Liver (tissue), 3 donors: ENCODE measurements at regions not wholly inside any gene's neighbourhood (a gene's known extent, or its start where the extent isn't known, plus 50 kb on each side); places are given as distances from the start of the nearest gene placed in this dataset.

ENCODE experiments used
- EGR1 ChIP-seq, 2 donors: IDR thresholded peaks; 2 replicates each; pipeline ENCODE4 v1.6.1; 2016 to 2018; ENCODE audit warnings: antibody characterized with exemption in 2 of 2, low read depth in 2 of 2
- GABPA ChIP-seq, 2 donors: IDR thresholded peaks in 1 of 2; conservative IDR thresholded peaks in 1 of 2; 2 replicates each; pipeline ENCODE4 v1.6.1; 2016; ENCODE audit warnings: antibody characterized with exemption in 2 of 2, mild to moderate bottlenecking in 1 of 2, moderate library complexity in 1 of 2
- HNF4A ChIP-seq, 2 donors: conservative IDR thresholded peaks; 2 replicates each; pipeline ENCODE4 v1.6.1; 2016; ENCODE audit warnings: antibody characterized with exemption in 2 of 2, mild to moderate bottlenecking in 2 of 2
- HNF4G ChIP-seq: IDR thresholded peaks from 2 replicates; pipeline ENCODE4 v1.6.1; 2016; ENCODE audit warnings: antibody characterized with exemption
- JUND ChIP-seq, 2 donors: IDR thresholded peaks; 2 replicates each; pipeline ENCODE4 v1.6.1; 2016; ENCODE audit warnings: antibody characterized with exemption in 2 of 2
- RAD21 ChIP-seq, 2 donors: IDR thresholded peaks; 2 replicates each; pipeline ENCODE4 v1.6.1; 2016; ENCODE audit warnings: antibody characterized with exemption in 2 of 2, mild to moderate bottlenecking in 2 of 2
- SP1 ChIP-seq: IDR thresholded peaks from 2 replicates; pipeline ENCODE4 v1.6.1; 2018; ENCODE audit warnings: antibody characterized with exemption, mild to moderate bottlenecking
- TAF1 ChIP-seq: conservative IDR thresholded peaks from 2 replicates; pipeline ENCODE4 v1.6.1; 2016; ENCODE audit warnings: antibody characterized with exemption, mild to moderate bottlenecking
- YY1 ChIP-seq: IDR thresholded peaks from 2 replicates; pipeline ENCODE4 v1.6.1; 2016; ENCODE audit warnings: antibody characterized with exemption, mild to moderate bottlenecking
- TF ChIP-seq, protein P1 (sequence below): fragments of 150-350 bp; IDR thresholded peaks from 2 replicates; pipeline ENCODE4 v1.5.1; 2017; ENCODE audit warnings: improper control_type of control experiment, low read depth, low read length; ENCODE audit not compliant: missing input control
- TF ChIP-seq, protein P2 (sequence below): IDR thresholded peaks from 2 replicates; pipeline ENCODE4 v1.6.1; 2016; ENCODE audit warnings: antibody characterized with exemption
- TF ChIP-seq, protein P3 (sequence below): IDR thresholded peaks from 2 replicates; pipeline ENCODE4 v1.6.1; 2016; ENCODE audit warnings: antibody characterized with exemption
- TF ChIP-seq, protein P4 (sequence below): IDR thresholded peaks from 2 replicates; pipeline ENCODE4 v1.6.1; 2016; ENCODE audit warnings: antibody characterized with exemption, mild to moderate bottlenecking
- TF ChIP-seq, protein P5 (sequence below): IDR thresholded peaks from 2 replicates; pipeline ENCODE4 v1.6.1; 2016; ENCODE audit warnings: antibody characterized with exemption
- donor health status: healthy.
- donor health status: healthy.

DNA sequence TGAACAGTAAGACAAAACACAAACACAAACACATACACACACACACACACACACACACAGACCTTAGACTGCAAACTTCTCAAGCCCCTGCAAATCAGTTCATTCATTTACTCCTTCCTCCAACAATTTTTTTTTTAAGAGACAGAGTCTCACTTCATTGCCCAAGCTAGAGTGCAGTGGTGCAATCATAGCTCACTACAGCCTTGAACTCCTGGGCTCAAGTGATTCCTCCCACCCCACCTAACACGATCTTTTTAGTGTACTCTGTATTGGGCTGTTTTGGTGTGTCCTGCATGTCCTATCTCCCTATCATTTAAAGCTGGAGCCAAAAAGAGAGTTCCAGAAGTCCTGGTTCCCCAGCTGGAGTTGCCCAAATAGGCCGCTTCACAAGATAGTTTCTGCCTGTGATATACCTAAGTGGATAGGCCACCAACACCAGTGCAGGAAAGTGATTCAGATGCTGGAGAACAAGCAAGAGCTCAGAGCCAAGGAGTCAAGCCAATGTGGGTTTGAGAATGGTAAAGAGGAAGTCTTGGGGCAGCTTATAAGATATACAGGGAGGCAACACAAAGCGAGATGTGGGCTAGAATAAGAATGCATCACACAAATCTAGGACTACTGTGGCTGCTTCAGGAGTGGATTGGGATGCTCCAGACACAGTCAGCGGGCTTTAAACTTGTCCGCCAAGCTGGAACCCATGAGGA lies 85.4 kb upstream of the RAPGEF2 start:
- TF ChIP-seq, protein P1, sequence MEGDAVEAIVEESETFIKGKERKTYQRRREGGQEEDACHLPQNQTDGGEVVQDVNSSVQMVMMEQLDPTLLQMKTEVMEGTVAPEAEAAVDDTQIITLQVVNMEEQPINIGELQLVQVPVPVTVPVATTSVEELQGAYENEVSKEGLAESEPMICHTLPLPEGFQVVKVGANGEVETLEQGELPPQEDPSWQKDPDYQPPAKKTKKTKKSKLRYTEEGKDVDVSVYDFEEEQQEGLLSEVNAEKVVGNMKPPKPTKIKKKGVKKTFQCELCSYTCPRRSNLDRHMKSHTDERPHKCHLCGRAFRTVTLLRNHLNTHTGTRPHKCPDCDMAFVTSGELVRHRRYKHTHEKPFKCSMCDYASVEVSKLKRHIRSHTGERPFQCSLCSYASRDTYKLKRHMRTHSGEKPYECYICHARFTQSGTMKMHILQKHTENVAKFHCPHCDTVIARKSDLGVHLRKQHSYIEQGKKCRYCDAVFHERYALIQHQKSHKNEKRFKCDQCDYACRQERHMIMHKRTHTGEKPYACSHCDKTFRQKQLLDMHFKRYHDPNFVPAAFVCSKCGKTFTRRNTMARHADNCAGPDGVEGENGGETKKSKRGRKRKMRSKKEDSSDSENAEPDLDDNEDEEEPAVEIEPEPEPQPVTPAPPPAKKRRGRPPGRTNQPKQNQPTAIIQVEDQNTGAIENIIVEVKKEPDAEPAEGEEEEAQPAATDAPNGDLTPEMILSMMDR = no peak
- peak; percentile 8 to 30 for TF ChIP-seq HNF4A (conservative IDR thresholded peaks at IDR 0.05)
- TF ChIP-seq HNF4G = no peak
- TF ChIP-seq, protein P2, sequence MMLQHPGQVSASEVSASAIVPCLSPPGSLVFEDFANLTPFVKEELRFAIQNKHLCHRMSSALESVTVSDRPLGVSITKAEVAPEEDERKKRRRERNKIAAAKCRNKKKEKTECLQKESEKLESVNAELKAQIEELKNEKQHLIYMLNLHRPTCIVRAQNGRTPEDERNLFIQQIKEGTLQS = no peak
- TF ChIP-seq, protein P3, sequence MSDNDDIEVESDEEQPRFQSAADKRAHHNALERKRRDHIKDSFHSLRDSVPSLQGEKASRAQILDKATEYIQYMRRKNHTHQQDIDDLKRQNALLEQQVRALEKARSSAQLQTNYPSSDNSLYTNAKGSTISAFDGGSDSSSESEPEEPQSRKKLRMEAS = no peak
- TF ChIP-seq SP1 = no peak
- no peak for TF ChIP-seq YY1
- TF ChIP-seq JUND (IDR thresholded peaks at IDR 0.05) = no peak
- TF ChIP-seq, protein P4, sequence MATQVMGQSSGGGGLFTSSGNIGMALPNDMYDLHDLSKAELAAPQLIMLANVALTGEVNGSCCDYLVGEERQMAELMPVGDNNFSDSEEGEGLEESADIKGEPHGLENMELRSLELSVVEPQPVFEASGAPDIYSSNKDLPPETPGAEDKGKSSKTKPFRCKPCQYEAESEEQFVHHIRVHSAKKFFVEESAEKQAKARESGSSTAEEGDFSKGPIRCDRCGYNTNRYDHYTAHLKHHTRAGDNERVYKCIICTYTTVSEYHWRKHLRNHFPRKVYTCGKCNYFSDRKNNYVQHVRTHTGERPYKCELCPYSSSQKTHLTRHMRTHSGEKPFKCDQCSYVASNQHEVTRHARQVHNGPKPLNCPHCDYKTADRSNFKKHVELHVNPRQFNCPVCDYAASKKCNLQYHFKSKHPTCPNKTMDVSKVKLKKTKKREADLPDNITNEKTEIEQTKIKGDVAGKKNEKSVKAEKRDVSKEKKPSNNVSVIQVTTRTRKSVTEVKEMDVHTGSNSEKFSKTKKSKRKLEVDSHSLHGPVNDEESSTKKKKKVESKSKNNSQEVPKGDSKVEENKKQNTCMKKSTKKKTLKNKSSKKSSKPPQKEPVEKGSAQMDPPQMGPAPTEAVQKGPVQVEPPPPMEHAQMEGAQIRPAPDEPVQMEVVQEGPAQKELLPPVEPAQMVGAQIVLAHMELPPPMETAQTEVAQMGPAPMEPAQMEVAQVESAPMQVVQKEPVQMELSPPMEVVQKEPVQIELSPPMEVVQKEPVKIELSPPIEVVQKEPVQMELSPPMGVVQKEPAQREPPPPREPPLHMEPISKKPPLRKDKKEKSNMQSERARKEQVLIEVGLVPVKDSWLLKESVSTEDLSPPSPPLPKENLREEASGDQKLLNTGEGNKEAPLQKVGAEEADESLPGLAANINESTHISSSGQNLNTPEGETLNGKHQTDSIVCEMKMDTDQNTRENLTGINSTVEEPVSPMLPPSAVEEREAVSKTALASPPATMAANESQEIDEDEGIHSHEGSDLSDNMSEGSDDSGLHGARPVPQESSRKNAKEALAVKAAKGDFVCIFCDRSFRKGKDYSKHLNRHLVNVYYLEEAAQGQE = no peak
- no peak for TF ChIP-seq RAD21 (IDR thresholded peaks at IDR 0.05)
- no peak for TF ChIP-seq EGR1 (IDR thresholded peaks at IDR 0.05; ENCODE audit: low read depth in 2 of 2)
- TF ChIP-seq TAF1 = no peak
- TF ChIP-seq GABPA (IDR thresholded peaks at IDR 0.05 in 1 of 2, conservative IDR thresholded peaks at IDR 0.05 in 1 of 2) = no peak
- TF ChIP-seq, protein P5, sequence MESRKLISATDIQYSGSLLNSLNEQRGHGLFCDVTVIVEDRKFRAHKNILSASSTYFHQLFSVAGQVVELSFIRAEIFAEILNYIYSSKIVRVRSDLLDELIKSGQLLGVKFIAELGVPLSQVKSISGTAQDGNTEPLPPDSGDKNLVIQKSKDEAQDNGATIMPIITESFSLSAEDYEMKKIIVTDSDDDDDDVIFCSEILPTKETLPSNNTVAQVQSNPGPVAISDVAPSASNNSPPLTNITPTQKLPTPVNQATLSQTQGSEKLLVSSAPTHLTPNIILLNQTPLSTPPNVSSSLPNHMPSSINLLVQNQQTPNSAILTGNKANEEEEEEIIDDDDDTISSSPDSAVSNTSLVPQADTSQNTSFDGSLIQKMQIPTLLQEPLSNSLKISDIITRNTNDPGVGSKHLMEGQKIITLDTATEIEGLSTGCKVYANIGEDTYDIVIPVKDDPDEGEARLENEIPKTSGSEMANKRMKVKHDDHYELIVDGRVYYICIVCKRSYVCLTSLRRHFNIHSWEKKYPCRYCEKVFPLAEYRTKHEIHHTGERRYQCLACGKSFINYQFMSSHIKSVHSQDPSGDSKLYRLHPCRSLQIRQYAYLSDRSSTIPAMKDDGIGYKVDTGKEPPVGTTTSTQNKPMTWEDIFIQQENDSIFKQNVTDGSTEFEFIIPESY = no peak
